A172 (cell line): ENCODE measurements at regions not wholly inside any gene's neighbourhood (a gene's known extent, or its start where the extent isn't known, plus 50 kb on each side); places are given as distances from the start of the nearest gene placed in this dataset.
"Not testable (repeated sequence)": the region's sequence is repeated elsewhere in the genome, so short reads cannot be mapped to it uniquely, and the experiment has no call there.

ENCODE experiments used
- DNase-seq: peaks from one replicate; pipeline ENCODE4 v3.0.0-alpha.2; 2015; ENCODE audit warnings: low spot score

GRCh38 chr3:73868688-73869315 lies 244.1 kb upstream of the PDZRN3 start:
- peak; percentile 13 for DNase-seq

- DNase-seq, result no peak
Observed at GRCh38 chr3:73867524-73867923, 242.8 kb upstream of the PDZRN3 start.

- no peak for DNase-seq
Observed at GRCh38 chr3:73866846-73867245, 242.1 kb upstream of the PDZRN3 start.

- no peak for DNase-seq
Observed at GRCh38 chr3:73863546-73864079, 238.9 kb upstream of the PDZRN3 start.

- DNase-seq, result no peak
Observed at GRCh38 chr3:73855813-73856212, 231.1 kb upstream of the PDZRN3 start.

- DNase-seq, result no peak
Observed at GRCh38 chr3:73848173-73848906, 223.6 kb upstream of the PDZRN3 start.

GRCh38 chr3:73846951-73847350 lies 222.2 kb upstream of the PDZRN3 start:
- no peak for DNase-seq

GRCh38 chr3:73839032-73839431 lies 214.3 kb upstream of the PDZRN3 start:
- DNase-seq, result no peak

- DNase-seq, result no peak
Observed at GRCh38 chr3:73835945-73836344, 211.2 kb upstream of the PDZRN3 start.

- no peak for DNase-seq
Observed at GRCh38 chr3:73832426-73832825, 207.7 kb upstream of the PDZRN3 start.

- no peak for DNase-seq
Observed at GRCh38 chr3:73828348-73828747, 203.6 kb upstream of the PDZRN3 start.

GRCh38 chr3:73827725-73828211 lies 203.0 kb upstream of the PDZRN3 start:
- no peak for DNase-seq

- DNase-seq, result no peak
Observed at GRCh38 chr3:73827204-73827603, 202.5 kb upstream of the PDZRN3 start.

GRCh38 chr3:73820896-73821295 lies 196.2 kb upstream of the PDZRN3 start:
- DNase-seq, result not testable (repeated sequence)

- DNase-seq, result no peak
Observed at GRCh38 chr3:73820431-73820830, 195.7 kb upstream of the PDZRN3 start.

- DNase-seq, result no peak
Observed at GRCh38 chr3:73815966-73816365, 191.2 kb upstream of the PDZRN3 start.

GRCh38 chr3:73813692-73814292 lies 189.1 kb upstream of the PDZRN3 start:
- no peak for DNase-seq

- no peak for DNase-seq
Observed at GRCh38 chr3:73813291-73813690, 188.6 kb upstream of the PDZRN3 start.

GRCh38 chr3:73812054-73812453 lies 187.3 kb upstream of the PDZRN3 start:
- DNase-seq, result no peak

GRCh38 chr3:73808862-73809509 lies 184.2 kb upstream of the PDZRN3 start:
- no peak for DNase-seq

- no peak for DNase-seq
Observed at GRCh38 chr3:73805435-73805834, 180.7 kb upstream of the PDZRN3 start.

- no peak for DNase-seq
Observed at GRCh38 chr3:73804204-73804603, 179.5 kb upstream of the PDZRN3 start.
